COR-L47 (cell line): ENCODE measurements at regions not wholly inside any gene's neighbourhood (a gene's known extent, or its start where the extent isn't known, plus 50 kb on each side); places are given as distances from the start of the nearest gene placed in this dataset.

Source experiments
- DNase-seq: peaks from one replicate; lab custom pipeline; 2025; lab: John Stamatoyannopoulos, UW

- DNase-seq, result no peak
Measured at GRCh38 chr1:181858135-181858534, 203.4 kb downstream of the ZNF648 start.
